ENCODE measurements at regions not wholly inside any gene's neighbourhood (a gene's known extent, or its start where the extent isn't known, plus 50 kb on each side); places are given as distances from the start of the nearest gene placed in this dataset.
"Not testable (repeated sequence)": the region's sequence is repeated elsewhere in the genome, so short reads cannot be mapped to it uniquely, and the experiment has no call there.

DNA sequence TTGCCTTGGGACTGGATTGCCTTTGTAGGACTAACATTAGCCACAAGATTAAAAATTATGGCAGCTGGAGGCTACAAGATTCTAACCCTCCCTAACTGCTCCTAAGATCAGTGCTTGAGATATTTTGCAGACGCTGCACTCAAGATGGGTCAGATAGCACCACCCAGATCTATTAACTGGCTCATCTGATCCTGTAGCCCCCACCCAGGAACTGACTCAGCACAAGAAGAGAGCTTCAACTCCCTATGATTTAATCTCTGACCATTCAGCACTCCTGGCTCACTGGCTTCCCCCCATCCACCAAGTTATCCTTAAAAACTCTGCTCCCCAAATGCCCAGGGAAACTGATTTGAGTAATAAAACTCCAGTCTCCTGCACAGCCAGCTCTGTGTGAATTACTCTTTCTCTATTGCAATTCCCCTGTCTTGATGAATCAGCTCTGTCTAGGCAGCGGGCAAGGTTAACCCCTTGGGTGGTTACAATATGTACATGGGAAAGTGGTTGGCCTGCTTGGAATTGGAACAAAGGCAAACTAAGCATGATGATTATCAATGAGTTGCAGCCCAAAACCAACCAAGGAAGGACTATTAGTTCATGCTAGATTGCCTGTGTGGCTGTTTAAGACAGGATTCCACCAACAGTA is 111.3 kb downstream of the OR2B2 start:
- no peak overlapping the region for H3K4me3 ChIP-seq (ENCODE audit: low read depth, low read length)
- no peak for DNase-seq (ENCODE audit: low read depth)
- TF ChIP-seq, protein P1, sequence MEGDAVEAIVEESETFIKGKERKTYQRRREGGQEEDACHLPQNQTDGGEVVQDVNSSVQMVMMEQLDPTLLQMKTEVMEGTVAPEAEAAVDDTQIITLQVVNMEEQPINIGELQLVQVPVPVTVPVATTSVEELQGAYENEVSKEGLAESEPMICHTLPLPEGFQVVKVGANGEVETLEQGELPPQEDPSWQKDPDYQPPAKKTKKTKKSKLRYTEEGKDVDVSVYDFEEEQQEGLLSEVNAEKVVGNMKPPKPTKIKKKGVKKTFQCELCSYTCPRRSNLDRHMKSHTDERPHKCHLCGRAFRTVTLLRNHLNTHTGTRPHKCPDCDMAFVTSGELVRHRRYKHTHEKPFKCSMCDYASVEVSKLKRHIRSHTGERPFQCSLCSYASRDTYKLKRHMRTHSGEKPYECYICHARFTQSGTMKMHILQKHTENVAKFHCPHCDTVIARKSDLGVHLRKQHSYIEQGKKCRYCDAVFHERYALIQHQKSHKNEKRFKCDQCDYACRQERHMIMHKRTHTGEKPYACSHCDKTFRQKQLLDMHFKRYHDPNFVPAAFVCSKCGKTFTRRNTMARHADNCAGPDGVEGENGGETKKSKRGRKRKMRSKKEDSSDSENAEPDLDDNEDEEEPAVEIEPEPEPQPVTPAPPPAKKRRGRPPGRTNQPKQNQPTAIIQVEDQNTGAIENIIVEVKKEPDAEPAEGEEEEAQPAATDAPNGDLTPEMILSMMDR (IDR thresholded peaks at IDR 0.05; ENCODE audit: insufficient read depth, low read depth, low read length, missing control alignments), result no peak

DNA sequence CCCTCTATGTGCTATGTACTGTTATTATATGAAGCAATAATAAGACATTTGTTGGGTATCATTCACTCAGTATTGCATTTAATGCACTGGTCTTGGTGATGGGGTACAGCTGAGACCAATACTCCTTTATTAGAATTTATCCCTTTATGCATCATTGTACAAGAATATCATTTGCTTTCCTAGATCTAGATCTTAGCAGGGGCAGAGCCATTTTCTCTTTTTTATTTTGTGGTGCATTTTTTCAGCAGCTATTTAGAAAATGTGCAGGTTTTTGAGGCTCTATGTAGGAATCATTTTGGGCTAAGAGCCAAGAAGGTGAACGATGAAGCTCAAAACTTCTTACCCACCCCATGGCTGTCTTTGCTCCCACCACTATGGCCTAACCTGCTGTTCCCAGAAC is 114.2 kb downstream of the OR2B2 start:
- TF ChIP-seq, protein P1 (IDR thresholded peaks at IDR 0.05; ENCODE audit: insufficient read depth, low read depth, low read length, missing control alignments), result no peak
- no peak for DNase-seq (ENCODE audit: low read depth)
- H3K4me3 ChIP-seq (ENCODE audit: low read depth, low read length), result no peak overlapping the region

DNA sequence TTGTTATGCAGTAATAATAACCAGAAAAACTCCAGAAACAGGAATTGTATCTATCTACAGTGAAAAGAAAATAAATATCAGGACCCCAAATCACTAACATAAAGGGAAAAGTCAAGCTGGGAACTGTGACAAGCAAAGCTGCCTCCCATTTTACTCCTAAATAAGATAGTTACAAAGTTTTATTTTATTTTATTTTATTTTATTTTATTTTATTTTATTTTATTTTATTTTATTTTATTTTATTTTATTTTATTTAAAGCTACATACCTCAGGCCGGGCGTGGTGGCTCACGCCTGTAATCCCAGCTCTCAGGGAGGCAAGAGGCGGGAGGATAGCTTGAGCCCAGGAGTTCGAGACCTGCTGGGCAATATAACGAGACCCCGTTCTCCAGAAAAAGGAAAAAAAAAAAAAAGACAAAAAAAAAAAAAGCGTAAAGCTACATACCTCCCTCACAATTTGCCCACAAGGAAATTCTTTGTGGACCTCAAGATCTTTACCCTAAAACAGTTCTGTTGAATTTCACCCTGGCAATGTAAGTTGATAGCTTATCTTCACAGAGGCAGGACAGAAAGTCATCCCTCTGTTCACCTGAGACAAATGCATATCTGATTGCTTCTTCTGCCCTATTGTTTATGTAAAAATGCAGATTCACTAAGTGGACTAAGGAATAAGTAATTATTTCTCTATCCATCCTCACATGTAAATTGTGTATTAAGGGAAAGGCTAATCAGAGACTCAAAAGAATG is 115.3 kb downstream of the OR2B2 start:
- DNase-seq (ENCODE audit: low read depth); H3K4me3 ChIP-seq (ENCODE audit: low read depth, low read length): not testable (repeated sequence)

DNA sequence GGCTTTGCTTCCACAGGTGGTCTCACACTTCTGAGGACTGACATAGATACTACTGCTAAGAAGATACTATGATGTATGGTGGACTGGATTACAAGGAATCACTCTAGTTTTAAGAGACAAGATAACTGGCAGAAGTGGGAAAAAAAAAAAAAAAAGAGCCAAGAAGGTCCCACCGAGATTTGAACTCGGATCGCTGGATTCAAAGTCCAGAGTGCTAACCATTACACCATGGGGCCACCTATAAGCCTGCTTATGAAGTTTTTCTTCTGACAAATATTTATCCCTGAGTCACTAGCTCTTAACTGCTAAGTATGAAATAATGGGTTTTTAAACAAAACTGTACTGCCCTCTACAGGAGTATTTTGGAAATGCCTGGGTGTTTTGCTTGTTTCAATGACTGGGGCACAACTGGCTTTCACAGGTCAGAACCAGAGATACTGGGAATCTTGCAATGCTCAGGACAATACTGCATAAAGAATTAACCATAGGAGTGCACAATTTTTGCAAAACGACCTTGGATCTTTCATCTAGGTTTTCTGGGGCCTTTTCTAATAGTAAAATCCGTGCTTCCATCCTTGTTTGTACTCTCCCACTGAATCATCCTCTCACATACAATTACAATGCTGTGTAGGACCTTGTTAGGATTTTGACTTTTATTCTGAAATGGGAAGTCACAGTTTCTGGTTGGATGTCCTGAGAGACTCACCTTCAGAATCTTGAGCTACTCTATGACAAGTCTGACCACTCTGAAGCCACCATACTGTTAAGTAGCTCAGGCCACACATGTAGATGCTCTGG is 116.3 kb downstream of the OR2B2 start:
- H3K4me3 ChIP-seq (ENCODE audit: low read depth, low read length), result no peak overlapping the region
- TF ChIP-seq, protein P1 (IDR thresholded peaks at IDR 0.05; ENCODE audit: insufficient read depth, low read depth, low read length, missing control alignments), result peak; percentile 70
- DNase-seq (ENCODE audit: low read depth), result peak; percentile 91

DNA sequence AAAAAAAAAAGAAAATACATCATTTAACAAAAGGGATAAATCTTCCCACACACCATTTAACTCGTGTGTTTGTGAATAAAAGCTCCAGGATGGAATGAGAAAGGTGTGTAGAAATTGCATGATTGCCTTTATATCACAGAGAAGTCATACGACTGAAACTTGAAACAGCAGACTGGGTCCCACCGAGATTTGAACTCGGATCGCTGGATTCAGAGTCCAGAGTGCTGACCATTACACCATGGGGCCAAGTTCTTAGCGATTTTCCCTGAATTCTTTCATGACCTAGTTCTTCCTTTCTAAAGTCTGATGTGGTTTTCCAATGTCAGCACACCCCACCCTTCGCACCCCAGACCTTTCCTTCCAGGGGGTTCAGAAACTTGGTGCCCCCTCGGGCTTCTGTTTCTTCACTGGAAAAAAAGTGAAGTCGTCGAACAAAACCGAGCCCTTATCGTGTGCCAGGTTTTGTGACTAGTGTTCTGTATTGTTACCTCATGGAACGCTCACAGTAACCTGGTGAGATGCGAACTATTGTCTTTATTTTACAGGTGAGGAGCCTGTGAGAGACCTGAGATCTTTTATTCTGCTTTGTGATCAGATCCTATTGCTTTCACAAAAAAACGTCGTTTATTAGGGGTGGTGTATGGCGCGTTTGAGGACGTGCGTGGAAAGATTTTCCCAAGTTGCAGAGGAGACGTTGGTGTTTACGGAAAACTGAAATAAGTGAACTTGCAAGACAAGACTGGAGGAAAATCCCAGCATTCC is 120.8 kb downstream of the OR2B2 start:
- TF ChIP-seq, protein P1 (IDR thresholded peaks at IDR 0.05; ENCODE audit: insufficient read depth, low read depth, low read length, missing control alignments), result no peak
- peak overlapping the region; percentile 76 for H3K4me3 ChIP-seq (ENCODE audit: low read depth, low read length)
- peak; percentile 82 for DNase-seq (ENCODE audit: low read depth)

DNA sequence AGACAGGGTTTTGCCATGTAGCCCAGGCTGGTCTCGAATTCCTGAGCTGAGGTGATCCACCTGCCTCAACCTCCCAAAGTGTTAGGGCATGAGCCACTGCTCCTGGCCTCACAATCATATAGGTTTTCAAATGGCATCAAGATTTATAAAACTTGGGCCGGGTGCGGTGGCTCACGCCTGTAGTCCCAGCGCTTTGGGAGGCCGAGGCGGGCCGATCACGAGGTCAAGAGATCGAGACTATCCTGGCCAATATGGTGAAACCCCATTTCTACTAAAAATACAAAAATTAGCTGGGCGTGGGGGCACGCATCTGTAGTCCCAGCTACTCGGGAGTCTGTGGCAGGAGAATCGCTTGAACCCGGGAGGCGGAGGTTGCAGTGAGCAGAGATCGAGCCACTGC is 123.8 kb downstream of the OR2B2 start:
- DNase-seq (ENCODE audit: low read depth); H3K4me3 ChIP-seq (ENCODE audit: low read depth, low read length): not testable (repeated sequence)

DNA sequence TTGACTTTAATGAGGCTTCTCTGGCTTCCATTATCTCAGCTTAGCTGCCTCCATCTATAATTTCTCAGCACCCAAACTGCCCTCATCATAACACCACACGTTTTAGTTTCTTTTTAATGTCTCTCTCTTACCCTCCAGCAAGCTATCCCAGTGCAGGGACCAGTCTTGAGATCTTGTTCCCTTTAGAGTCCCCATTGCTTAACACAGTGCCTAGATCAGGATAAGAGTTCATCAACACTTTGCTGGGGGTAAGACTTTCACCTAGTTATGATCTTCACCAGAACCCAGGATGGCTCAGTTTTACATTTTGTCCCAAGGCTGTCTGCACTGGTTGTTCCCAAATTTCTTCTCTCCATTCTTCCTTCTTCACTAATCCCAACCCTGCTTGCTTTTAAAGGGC is 126.1 kb downstream of the OR2B2 start:
- no peak for DNase-seq (ENCODE audit: low read depth)
- TF ChIP-seq, protein P1 (IDR thresholded peaks at IDR 0.05; ENCODE audit: insufficient read depth, low read depth, low read length, missing control alignments), result no peak

More for the DNA sequence above, 126.1 kb downstream of the OR2B2 start:
- H3K4me3 ChIP-seq (ENCODE audit: low read depth, low read length), result no peak overlapping the region
